Esophagus squamous epithelium (tissue), 4 donors: ENCODE measurements at regions not wholly inside any gene's neighbourhood (a gene's known extent, or its start where the extent isn't known, plus 50 kb on each side); places are given as distances from the start of the nearest gene placed in this dataset.

ENCODE experiments used
- CTCF ChIP-seq, 6 experiments: fragments of 450-650 bp in 4 of 6; fragments of 200-600 bp in 2 of 6; sonication (generic) in 2 of 6; IDR thresholded peaks; one replicate each; pipeline ENCODE4 v1.5.1; 2016 to 2019; ENCODE audit warnings: antibody characterized with exemption in 6 of 6, mild to moderate bottlenecking in 4 of 6, moderate library complexity in 4 of 6
- POLR2A ChIP-seq, 4 donors: fragments of 450-650 bp; IDR thresholded peaks; one replicate each; pipeline ENCODE4 v1.6.1; 2017; ENCODE audit warnings: antibody characterized with exemption in 4 of 4, mild to moderate bottlenecking in 4 of 4, moderate library complexity in 3 of 4

DNA sequence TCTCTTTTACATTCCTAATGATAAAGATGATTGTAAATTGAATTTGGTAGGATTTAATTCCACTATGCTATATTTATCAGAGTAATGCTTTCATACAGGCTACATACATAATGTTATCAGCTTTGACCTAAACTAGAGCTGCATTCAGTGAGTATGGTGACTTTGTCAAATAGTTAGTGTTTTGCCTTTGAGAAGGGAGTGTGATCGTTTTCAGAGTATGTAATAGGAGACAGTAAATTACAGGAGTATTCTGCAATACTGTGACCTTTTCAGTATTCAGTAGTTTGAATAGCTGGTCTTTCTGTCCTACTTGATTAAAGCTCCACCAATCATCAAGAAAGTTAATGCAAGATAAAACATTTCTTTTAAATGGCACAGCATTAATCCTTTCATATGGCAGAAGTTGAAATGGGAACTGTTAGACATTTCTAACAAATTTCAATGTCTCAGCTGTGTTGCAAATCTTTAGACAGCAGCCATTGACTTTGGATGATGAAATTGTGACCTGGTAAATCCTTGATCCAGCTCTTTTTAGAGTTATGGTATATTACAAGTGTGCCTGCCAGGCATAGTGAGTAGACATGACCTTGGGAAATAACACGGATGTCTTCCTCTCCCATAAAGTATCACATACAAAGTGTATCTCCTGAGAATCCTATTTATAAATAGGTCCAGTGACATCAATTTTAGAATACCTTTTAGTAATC, 455.3 kb downstream of the KCTD8 start:
- TF ChIP-seq CTCF (IDR thresholded peaks at IDR 0.05) (no peak), POLR2A (IDR thresholded peaks at IDR 0.05) (no peak)
